ENCODE measurements at regions not wholly inside any gene's neighbourhood (a gene's known extent, or its start where the extent isn't known, plus 50 kb on each side); places are given as distances from the start of the nearest gene placed in this dataset.
"Not testable (repeated sequence)": the region's sequence is repeated elsewhere in the genome, so short reads cannot be mapped to it uniquely, and the experiment has no call there.

- DNase-seq (ENCODE audit: extremely low read depth, insufficient read length), result no peak
- Histone ChIP-seq H3K4me3 (replicated peaks; ENCODE audit: low read depth, low read length) (no peak overlapping the region), H3K27me3 (replicated peaks; ENCODE audit: control insufficient read depth, insufficient read depth, low read length) (no peaks in the 10 kb centered on the region), H3K36me3 (ENCODE audit: control insufficient read depth, insufficient read depth, low read length) (no peaks in the 10 kb centered on the region)
- TF ChIP-seq CTCF (IDR thresholded peaks at IDR 0.05; ENCODE audit: insufficient read depth, low read length, poor library complexity, severe bottlenecking), result no peak
Measured at GRCh38 chr6:92109256-92109655, 1310.1 kb downstream of the EPHA7 start.

- Histone ChIP-seq H3K36me3 (ENCODE audit: control insufficient read depth, insufficient read depth, low read length) (no peaks in the 10 kb centered on the region), H3K4me3 (replicated peaks; ENCODE audit: low read depth, low read length) (no peak overlapping the region), H3K27me3 (replicated peaks; ENCODE audit: control insufficient read depth, insufficient read depth, low read length) (no peaks in the 10 kb centered on the region)
- no peak for DNase-seq (ENCODE audit: extremely low read depth, insufficient read length)
- no peak for TF ChIP-seq CTCF (IDR thresholded peaks at IDR 0.05; ENCODE audit: insufficient read depth, low read length, poor library complexity, severe bottlenecking)
Measured at GRCh38 chr6:92086750-92087149, 1332.6 kb downstream of the EPHA7 start.

- DNase-seq (ENCODE audit: extremely low read depth, insufficient read length); H3K4me3 ChIP-seq (replicated peaks; ENCODE audit: low read depth, low read length): not testable (repeated sequence)
Measured at GRCh38 chr6:92083914-92084313, 1335.4 kb downstream of the EPHA7 start.

DNA sequence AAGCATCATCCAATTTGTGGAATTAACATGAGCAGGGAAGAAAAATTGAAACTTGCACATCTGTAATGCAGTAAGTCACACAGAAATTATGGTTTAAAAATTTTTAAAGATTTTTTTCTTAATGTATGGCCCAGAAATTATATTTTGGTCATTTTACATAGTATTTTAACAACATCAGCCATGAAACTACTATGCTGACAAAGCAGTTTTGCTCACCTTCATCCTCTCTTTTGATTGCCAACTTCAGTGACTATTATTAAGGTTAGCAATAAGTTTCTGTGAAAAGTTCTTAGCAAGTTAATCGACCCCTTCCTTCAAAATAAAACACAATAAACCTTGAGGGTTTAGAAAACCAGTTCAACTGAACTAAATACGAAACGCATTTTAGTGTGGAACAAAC, 1347.0 kb downstream of the EPHA7 start:
- no peak overlapping the region for H3K4me3 ChIP-seq (replicated peaks; ENCODE audit: low read depth, low read length)
- no peak for DNase-seq (ENCODE audit: extremely low read depth, insufficient read length)
- TF ChIP-seq CTCF (IDR thresholded peaks at IDR 0.05; ENCODE audit: insufficient read depth, low read length, poor library complexity, severe bottlenecking), result no peak
- no peaks in the 10 kb centered on the region for H3K36me3 ChIP-seq (ENCODE audit: control insufficient read depth, insufficient read depth, low read length)
- no peaks in the 10 kb centered on the region for H3K27me3 ChIP-seq (replicated peaks; ENCODE audit: control insufficient read depth, insufficient read depth, low read length)

More at GRCh38 chr6:92083914-92084313, 1335.4 kb downstream of the EPHA7 start:
- not testable (repeated sequence) for H3K36me3 ChIP-seq (ENCODE audit: control insufficient read depth, insufficient read depth, low read length); H3K27me3 ChIP-seq (replicated peaks; ENCODE audit: control insufficient read depth, insufficient read depth, low read length)

- no peak overlapping the region for H3K4me3 ChIP-seq (replicated peaks; ENCODE audit: low read depth, low read length)
- no peaks in the 10 kb centered on the region for H3K36me3 ChIP-seq (ENCODE audit: control insufficient read depth, insufficient read depth, low read length)
- no peaks in the 10 kb centered on the region for H3K27me3 ChIP-seq (replicated peaks; ENCODE audit: control insufficient read depth, insufficient read depth, low read length)
- no peak for TF ChIP-seq CTCF (IDR thresholded peaks at IDR 0.05; ENCODE audit: insufficient read depth, low read length, poor library complexity, severe bottlenecking)
- DNase-seq (ENCODE audit: extremely low read depth, insufficient read length), result no peak
Measured at GRCh38 chr6:92069781-92070180, 1349.6 kb downstream of the EPHA7 start.

DNA sequence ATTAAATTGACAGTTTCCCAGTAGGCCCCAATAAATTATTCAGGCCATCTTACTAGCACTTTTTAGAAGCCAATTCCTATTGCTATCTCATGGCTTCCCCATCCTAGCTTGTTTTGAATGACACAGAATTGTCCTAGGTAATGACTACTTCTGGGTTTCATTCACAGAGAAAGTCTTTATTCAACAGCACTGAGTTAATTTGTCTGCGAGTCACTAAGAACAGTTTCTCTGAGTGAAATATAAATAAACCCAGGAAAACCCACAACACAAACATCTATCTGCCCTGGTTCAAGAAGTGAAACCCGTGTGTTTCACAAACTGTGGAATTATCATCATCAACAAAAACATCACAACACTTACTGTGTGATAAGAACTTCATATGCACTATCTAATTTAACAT, 1366.8 kb downstream of the EPHA7 start:
- TF ChIP-seq CTCF (IDR thresholded peaks at IDR 0.05; ENCODE audit: insufficient read depth, low read length, poor library complexity, severe bottlenecking), result no peak
- DNase-seq (ENCODE audit: extremely low read depth, insufficient read length), result no peak

More for the DNA sequence above, 1366.8 kb downstream of the EPHA7 start:
- H3K36me3 ChIP-seq (ENCODE audit: control insufficient read depth, insufficient read depth, low read length), result no peaks in the 10 kb centered on the region
- H3K4me3 ChIP-seq (replicated peaks; ENCODE audit: low read depth, low read length), result no peak overlapping the region
- no peaks in the 10 kb centered on the region for H3K27me3 ChIP-seq (replicated peaks; ENCODE audit: control insufficient read depth, insufficient read depth, low read length)
